Breast epithelium (tissue), 3 donors: ENCODE measurements at regions not wholly inside any gene's neighbourhood (a gene's known extent, or its start where the extent isn't known, plus 50 kb on each side); places are given as distances from the start of the nearest gene placed in this dataset.

Experiments used
- POLR2A ChIP-seq: fragments of 450-650 bp; IDR thresholded peaks from one replicate; pipeline ENCODE4 v1.6.1; 2016; ENCODE audit warnings: antibody characterized with exemption, mild to moderate bottlenecking, moderate library complexity
- TF ChIP-seq, protein P1 (sequence below), 3 donors: fragments of 450-650 bp; IDR thresholded peaks; one replicate each; pipeline ENCODE4 v1.5.1; 2016 to 2017; ENCODE audit warnings: antibody characterized with exemption in 3 of 3, mild to moderate bottlenecking in 3 of 3, moderate library complexity in 3 of 3

DNA sequence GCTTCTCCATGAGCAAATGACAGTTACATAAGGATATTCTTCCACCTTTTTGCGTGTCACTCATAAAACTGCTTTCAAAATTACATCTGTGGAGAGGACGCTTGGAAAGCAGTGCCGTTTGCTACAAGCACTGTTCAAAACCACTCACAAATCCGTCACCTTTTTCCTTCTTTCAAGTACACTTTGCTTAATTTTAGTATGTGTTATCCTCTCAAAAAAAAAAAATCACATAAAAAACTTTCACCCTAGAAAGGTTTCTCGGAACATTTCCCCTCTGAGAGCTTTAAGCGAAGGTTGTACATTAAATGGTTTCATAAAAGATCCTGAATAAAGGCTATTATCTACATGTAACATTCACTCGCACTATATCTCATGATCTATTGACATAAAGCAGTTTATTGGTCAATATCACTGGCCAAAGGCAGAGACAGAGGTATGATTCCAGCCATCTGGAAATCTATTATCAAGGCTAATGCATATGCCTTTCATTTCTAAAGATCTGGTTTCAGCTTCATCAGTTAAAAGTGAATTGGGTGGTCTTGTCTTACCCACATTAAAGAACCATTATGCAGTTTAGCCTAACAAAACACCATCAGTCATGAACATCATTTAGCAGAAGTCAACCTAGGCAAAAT, 163.6 kb downstream of the ENC1 start:
- TF ChIP-seq POLR2A = no peak
- TF ChIP-seq, protein P1, sequence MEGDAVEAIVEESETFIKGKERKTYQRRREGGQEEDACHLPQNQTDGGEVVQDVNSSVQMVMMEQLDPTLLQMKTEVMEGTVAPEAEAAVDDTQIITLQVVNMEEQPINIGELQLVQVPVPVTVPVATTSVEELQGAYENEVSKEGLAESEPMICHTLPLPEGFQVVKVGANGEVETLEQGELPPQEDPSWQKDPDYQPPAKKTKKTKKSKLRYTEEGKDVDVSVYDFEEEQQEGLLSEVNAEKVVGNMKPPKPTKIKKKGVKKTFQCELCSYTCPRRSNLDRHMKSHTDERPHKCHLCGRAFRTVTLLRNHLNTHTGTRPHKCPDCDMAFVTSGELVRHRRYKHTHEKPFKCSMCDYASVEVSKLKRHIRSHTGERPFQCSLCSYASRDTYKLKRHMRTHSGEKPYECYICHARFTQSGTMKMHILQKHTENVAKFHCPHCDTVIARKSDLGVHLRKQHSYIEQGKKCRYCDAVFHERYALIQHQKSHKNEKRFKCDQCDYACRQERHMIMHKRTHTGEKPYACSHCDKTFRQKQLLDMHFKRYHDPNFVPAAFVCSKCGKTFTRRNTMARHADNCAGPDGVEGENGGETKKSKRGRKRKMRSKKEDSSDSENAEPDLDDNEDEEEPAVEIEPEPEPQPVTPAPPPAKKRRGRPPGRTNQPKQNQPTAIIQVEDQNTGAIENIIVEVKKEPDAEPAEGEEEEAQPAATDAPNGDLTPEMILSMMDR (IDR thresholded peaks at IDR 0.05) = no peak
